ENCODE measurements at regions not wholly inside any gene's neighbourhood (a gene's known extent, or its start where the extent isn't known, plus 50 kb on each side); places are given as distances from the start of the nearest gene placed in this dataset.

DNA sequence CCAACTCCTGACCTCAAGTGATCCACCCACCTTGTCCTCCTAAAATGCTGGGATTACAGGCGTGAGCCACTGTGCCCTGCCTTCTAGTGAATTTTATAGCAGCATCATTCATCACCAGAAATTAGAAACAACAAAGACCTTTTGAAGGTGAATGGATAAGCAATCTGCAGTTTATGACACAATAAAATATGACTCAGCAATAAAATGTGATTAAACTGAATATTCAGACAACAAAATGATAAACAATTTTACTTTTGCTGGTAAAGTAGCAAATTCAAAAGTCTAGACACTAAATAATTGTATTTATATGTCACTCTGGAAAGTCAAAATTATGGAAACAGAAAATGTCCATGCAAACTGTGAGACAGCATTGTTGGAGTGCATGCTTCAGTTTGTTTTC is 656.6 kb downstream of the CBLN2 start:
- no peak overlapping the region for H3K4me3 ChIP-seq (ENCODE audit: low read depth in 1 of 2, low read length in 2 of 2)
- H3K4me1 ChIP-seq (ENCODE audit: control insufficient read depth in 1 of 2, insufficient read depth in 2 of 2, low read length in 2 of 2), result no peaks in the 10 kb centered on the region
- no peaks in the 10 kb centered on the region for H3K27me3 ChIP-seq (ENCODE audit: low read depth, low read length)
- no peaks in the 10 kb centered on the region for H3K9me3 ChIP-seq (ENCODE audit: control insufficient read depth in 1 of 2, low read length in 2 of 2)
- H3K27ac ChIP-seq (ENCODE audit: low read length), result no peak overlapping the region
- H3K36me3 ChIP-seq (ENCODE audit: control insufficient read depth in 1 of 2, insufficient read depth in 2 of 2, low read length in 2 of 2), result no peaks in the 10 kb centered on the region

DNA sequence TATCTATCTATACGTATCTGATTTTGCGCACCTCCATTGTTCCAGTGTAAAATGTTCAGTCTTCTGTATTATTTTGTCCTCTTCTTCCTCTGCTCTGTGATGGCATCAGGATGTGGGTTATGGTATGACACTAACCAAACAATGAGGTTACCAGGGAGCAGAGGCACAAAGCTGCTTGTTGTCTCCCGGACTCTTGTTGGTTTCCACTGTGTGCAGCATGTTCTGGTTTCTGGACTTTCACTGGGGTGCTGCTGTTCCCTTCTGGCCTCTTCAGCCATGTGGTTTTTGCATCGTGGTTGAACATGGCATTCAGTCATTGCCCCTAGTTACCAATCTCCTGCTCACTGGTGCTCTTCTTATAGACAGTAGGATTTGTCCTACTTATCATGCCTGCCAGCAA is 665.9 kb downstream of the CBLN2 start:
- Histone ChIP-seq H3K4me1 (ENCODE audit: control insufficient read depth in 1 of 2, insufficient read depth in 2 of 2, low read length in 2 of 2) (no peaks in the 10 kb centered on the region), H3K4me3 (ENCODE audit: low read depth in 1 of 2, low read length in 2 of 2) (no peak overlapping the region), H3K9me3 (ENCODE audit: control insufficient read depth in 1 of 2, low read length in 2 of 2) (no peaks in the 10 kb centered on the region), H3K27ac (ENCODE audit: low read length) (no peak overlapping the region), H3K36me3 (ENCODE audit: control insufficient read depth in 1 of 2, insufficient read depth in 2 of 2, low read length in 2 of 2) (no peaks in the 10 kb centered on the region), H3K27me3 (ENCODE audit: low read depth, low read length) (no peaks in the 10 kb centered on the region)

DNA sequence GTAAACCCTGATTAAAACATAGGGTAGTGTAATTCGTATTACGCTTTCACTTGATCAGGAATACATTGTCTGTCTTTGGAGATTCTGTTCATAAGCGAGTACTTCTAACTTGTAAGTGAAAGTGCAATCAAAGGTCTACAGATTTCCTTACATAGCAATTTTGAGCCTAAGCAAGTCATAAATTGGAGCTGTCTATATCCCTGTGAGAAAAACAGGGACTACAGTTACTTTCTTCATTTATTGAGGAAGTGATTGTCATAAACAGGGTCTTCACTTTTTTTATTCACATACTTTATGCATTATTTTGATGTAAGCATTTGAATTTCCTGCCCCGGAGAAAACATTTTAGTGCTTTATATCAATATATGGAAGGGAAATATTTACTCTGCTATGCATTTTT is 670.4 kb downstream of the CBLN2 start:
- H3K27ac ChIP-seq (ENCODE audit: low read length), result no peak overlapping the region
- no peaks in the 10 kb centered on the region for H3K36me3 ChIP-seq (ENCODE audit: control insufficient read depth in 1 of 2, insufficient read depth in 2 of 2, low read length in 2 of 2)
- no peaks in the 10 kb centered on the region for H3K4me1 ChIP-seq (ENCODE audit: control insufficient read depth in 1 of 2, insufficient read depth in 2 of 2, low read length in 2 of 2)
- H3K4me3 ChIP-seq (ENCODE audit: low read depth in 1 of 2, low read length in 2 of 2), result no peak overlapping the region
- no peaks in the 10 kb centered on the region for H3K9me3 ChIP-seq (ENCODE audit: control insufficient read depth in 1 of 2, low read length in 2 of 2)
- no peaks in the 10 kb centered on the region for H3K27me3 ChIP-seq (ENCODE audit: low read depth, low read length)

DNA sequence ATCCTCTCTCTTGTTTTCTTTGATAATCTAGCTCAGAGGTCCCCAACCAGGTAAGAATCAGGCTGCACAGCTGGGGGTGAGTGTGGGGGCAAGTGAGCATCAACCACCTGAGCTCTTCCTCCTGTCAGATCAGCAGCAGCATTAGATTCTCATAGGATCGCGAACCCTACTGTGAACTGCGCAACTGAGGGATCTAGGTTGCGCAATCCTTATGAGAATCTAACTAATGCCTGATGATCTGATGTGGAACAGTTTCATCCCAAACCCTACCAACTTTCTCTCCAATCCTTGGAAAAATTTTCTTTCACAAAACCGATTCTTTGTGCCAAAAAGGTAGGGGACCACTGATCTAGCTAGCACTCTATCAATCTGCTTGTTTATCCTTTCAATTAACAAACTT is 678.3 kb downstream of the CBLN2 start:
- no peak overlapping the region for H3K27ac ChIP-seq (ENCODE audit: low read length)
- H3K27me3 ChIP-seq (ENCODE audit: low read depth, low read length), result no peaks in the 10 kb centered on the region
- H3K36me3 ChIP-seq (ENCODE audit: control insufficient read depth in 1 of 2, insufficient read depth in 2 of 2, low read length in 2 of 2), result no peaks in the 10 kb centered on the region
- H3K4me1 ChIP-seq (ENCODE audit: control insufficient read depth in 1 of 2, insufficient read depth in 2 of 2, low read length in 2 of 2), result no peaks in the 10 kb centered on the region
- H3K4me3 ChIP-seq (ENCODE audit: low read depth in 1 of 2, low read length in 2 of 2), result no peak overlapping the region
- no peaks in the 10 kb centered on the region for H3K9me3 ChIP-seq (ENCODE audit: control insufficient read depth in 1 of 2, low read length in 2 of 2)

DNA sequence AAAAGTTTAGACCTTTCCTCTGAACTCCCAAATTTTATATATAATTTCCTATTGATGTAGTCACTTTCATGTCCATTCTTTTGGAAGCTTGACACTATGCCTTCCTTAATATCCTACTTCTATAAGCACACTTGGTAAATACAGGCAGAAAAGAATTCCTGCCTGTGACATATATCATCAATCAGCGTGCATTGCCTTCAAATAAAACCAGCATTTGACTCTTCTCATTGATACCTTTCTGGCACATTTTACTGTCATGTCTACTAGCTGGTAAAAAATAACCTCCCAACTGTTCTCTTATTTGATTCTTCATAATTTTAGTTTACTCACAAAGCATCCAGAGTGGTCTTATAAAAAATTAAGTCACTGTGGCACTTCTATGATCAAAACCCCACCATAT is 693.5 kb downstream of the CBLN2 start:
- Histone ChIP-seq H3K27ac (ENCODE audit: low read length) (no peak overlapping the region), H3K36me3 (ENCODE audit: control insufficient read depth in 1 of 2, insufficient read depth in 2 of 2, low read length in 2 of 2) (no peaks in the 10 kb centered on the region), H3K9me3 (ENCODE audit: control insufficient read depth in 1 of 2, low read length in 2 of 2) (no peaks in the 10 kb centered on the region), H3K4me3 (ENCODE audit: low read depth in 1 of 2, low read length in 2 of 2) (no peak overlapping the region), H3K4me1 (ENCODE audit: control insufficient read depth in 1 of 2, insufficient read depth in 2 of 2, low read length in 2 of 2) (no peaks in the 10 kb centered on the region), H3K27me3 (ENCODE audit: low read depth, low read length) (no peaks in the 10 kb centered on the region)

DNA sequence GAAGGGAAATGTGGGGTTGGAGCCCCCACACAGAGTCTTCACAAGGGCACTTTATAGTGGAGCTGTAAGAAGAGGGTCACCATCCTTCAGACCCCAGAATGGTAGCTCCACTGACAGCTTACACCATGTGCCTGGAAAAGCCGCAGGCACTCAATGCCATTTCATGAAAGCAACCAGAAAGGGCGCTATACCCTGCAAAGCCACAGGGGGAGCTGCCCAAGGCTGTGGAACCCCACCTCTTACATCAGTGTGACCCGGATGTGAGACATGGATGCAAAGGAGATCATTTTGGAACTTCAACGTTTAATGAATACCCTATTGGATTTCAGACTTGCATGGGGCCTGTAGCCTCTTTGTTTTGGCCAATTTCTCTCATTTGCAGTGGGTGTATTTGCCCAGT is 694.7 kb downstream of the CBLN2 start:
- Histone ChIP-seq H3K4me3 (ENCODE audit: low read depth in 1 of 2, low read length in 2 of 2) (no peak overlapping the region), H3K4me1 (ENCODE audit: control insufficient read depth in 1 of 2, insufficient read depth in 2 of 2, low read length in 2 of 2) (no peaks in the 10 kb centered on the region), H3K27me3 (ENCODE audit: low read depth, low read length) (no peaks in the 10 kb centered on the region), H3K27ac (ENCODE audit: low read length) (no peak overlapping the region), H3K36me3 (ENCODE audit: control insufficient read depth in 1 of 2, insufficient read depth in 2 of 2, low read length in 2 of 2) (no peaks in the 10 kb centered on the region), H3K9me3 (ENCODE audit: control insufficient read depth in 1 of 2, low read length in 2 of 2) (no peaks in the 10 kb centered on the region)

DNA sequence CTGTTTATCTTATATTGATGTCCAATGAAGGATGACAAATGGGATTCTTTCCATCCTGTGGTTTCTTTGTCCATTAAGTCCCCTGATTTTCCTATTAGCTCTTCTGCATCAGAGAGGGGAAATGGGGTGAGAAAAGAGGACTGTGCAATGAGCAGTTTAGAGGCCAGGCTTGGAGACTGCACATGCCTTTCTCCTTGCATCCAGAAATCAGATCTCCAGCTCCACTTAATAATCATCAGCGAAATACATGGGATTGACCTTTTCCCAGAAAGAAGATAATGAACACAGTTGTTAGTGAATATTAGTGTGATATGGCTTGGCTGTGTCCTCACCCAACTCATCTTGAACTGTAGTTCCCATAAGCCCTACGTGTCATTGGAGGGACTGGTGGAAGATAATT is 697.4 kb downstream of the CBLN2 start:
- H3K4me3 ChIP-seq (ENCODE audit: low read depth in 1 of 2, low read length in 2 of 2), result no peak overlapping the region
- H3K27ac ChIP-seq (ENCODE audit: low read length), result no peak overlapping the region
- H3K4me1 ChIP-seq (ENCODE audit: control insufficient read depth in 1 of 2, insufficient read depth in 2 of 2, low read length in 2 of 2), result no peaks in the 10 kb centered on the region
- H3K27me3 ChIP-seq (ENCODE audit: low read depth, low read length), result no peaks in the 10 kb centered on the region
- no peaks in the 10 kb centered on the region for H3K9me3 ChIP-seq (ENCODE audit: control insufficient read depth in 1 of 2, low read length in 2 of 2)
- H3K36me3 ChIP-seq (ENCODE audit: control insufficient read depth in 1 of 2, insufficient read depth in 2 of 2, low read length in 2 of 2), result no peaks in the 10 kb centered on the region

DNA sequence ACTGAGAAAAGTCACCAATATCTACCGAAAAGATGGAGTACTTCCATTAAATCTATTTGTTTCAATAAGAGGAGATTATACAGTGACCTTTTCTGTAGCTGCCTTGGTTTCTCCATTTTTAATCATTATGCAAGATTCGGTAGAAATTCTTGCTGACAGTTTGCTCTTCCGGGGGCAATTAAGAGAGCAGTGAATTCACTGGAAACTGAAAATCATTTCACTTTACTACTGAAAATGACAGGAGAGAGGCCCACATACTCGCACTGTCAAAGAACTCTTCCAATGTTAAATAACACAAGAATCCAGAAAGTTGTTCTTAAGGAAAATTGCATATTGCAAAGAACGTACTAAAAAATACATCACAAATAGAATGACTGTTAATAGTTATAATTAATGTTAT is 699.3 kb downstream of the CBLN2 start:
- Histone ChIP-seq H3K4me3 (ENCODE audit: low read depth in 1 of 2, low read length in 2 of 2) (no peak overlapping the region), H3K36me3 (ENCODE audit: control insufficient read depth in 1 of 2, insufficient read depth in 2 of 2, low read length in 2 of 2) (no peaks in the 10 kb centered on the region), H3K4me1 (ENCODE audit: control insufficient read depth in 1 of 2, insufficient read depth in 2 of 2, low read length in 2 of 2) (no peaks in the 10 kb centered on the region), H3K9me3 (ENCODE audit: control insufficient read depth in 1 of 2, low read length in 2 of 2) (no peaks in the 10 kb centered on the region), H3K27ac (ENCODE audit: low read length) (no peak overlapping the region), H3K27me3 (ENCODE audit: low read depth, low read length) (no peaks in the 10 kb centered on the region)

DNA sequence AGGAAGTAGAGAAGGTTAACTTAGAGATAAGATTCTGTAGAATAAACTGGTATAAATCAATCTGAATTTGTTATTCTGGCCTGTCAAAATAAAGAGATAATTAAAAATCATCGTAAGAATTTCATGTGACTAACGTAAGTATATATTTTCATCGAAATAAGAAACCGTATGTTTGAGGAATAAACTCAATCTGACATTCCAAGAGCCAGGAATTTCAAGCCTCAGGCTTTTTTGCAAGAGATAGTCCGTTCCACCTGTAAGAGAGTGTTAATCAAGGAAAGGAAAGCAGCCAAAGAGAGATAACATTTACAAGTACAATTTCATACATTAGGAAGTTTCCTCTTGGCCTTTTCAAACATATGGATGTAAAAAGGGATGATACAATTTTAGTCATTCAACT is 701.5 kb downstream of the CBLN2 start:
- Histone ChIP-seq H3K9me3 (ENCODE audit: control insufficient read depth in 1 of 2, low read length in 2 of 2) (no peaks in the 10 kb centered on the region), H3K36me3 (ENCODE audit: control insufficient read depth in 1 of 2, insufficient read depth in 2 of 2, low read length in 2 of 2) (no peaks in the 10 kb centered on the region), H3K4me3 (ENCODE audit: low read depth in 1 of 2, low read length in 2 of 2) (no peak overlapping the region), H3K27me3 (ENCODE audit: low read depth, low read length) (no peaks in the 10 kb centered on the region), H3K27ac (ENCODE audit: low read length) (no peak overlapping the region), H3K4me1 (ENCODE audit: control insufficient read depth in 1 of 2, insufficient read depth in 2 of 2, low read length in 2 of 2) (no peaks in the 10 kb centered on the region)

DNA sequence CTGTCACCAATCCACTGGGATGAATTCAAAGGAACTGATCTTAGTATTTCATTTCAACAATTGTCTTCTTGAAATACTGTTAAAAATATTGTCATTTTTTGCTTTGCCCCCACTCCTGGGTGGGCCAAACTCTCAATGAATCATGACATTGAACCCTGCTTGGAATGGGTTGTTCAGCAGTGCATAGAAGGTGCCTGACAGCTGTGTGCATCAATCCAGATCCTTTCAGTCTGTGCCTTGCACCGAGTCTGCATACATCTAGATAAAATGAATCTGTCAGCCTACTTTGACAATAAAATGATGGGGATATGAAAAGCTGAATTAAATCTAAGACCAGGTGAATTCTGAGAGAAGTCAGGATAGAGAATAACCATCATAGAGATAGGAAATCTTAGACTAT is 706.6 kb downstream of the CBLN2 start:
- Histone ChIP-seq H3K4me1 (ENCODE audit: control insufficient read depth in 1 of 2, insufficient read depth in 2 of 2, low read length in 2 of 2) (no peaks in the 10 kb centered on the region), H3K36me3 (ENCODE audit: control insufficient read depth in 1 of 2, insufficient read depth in 2 of 2, low read length in 2 of 2) (no peaks in the 10 kb centered on the region)

DNA sequence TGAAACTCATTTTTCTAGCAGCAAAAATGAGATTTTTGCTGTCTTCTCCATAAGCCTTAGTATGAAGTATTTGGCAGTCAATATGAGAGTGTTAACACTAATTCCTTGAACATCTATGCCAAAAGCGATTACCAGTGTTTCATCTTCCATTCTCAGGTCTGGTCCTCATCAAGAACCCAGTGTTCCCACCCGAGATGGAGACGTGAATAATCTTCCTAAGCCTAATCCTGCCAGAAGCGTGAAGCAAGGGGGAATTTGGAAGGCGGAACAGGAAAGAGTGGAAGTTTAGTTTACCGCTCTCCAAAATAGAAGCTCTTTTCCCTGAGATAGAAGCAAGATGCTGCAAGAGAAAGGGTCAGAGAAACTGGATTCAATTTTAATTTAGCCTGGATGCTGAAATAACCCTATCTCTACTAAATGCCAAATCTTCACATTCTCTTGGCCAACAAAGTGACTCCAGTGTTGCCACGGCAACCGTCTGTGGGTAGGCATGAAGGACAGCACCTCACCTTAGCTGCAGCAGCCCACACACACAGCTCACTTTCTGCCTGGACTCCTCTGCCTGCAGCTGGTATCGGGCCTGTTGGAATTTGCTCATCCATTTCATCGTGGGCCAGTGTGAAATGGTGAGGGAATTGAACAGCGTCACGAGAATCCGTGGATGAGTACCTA is 711.1 kb downstream of the CBLN2 start:
- H3K4me1 ChIP-seq (ENCODE audit: control insufficient read depth in 1 of 2, insufficient read depth in 2 of 2, low read length in 2 of 2), result no peaks in the 10 kb centered on the region
- no peaks in the 10 kb centered on the region for H3K27me3 ChIP-seq (ENCODE audit: low read depth, low read length)
- H3K4me3 ChIP-seq (ENCODE audit: low read depth in 1 of 2, low read length in 2 of 2), result no peak overlapping the region
- H3K9me3 ChIP-seq (ENCODE audit: control insufficient read depth in 1 of 2, low read length in 2 of 2), result no peaks in the 10 kb centered on the region
- H3K36me3 ChIP-seq (ENCODE audit: control insufficient read depth in 1 of 2, insufficient read depth in 2 of 2, low read length in 2 of 2), result no peaks in the 10 kb centered on the region
- no peak overlapping the region for H3K27ac ChIP-seq (ENCODE audit: low read length)

More for the DNA sequence above, 706.6 kb downstream of the CBLN2 start:
- H3K9me3 ChIP-seq (ENCODE audit: control insufficient read depth in 1 of 2, low read length in 2 of 2), result no peaks in the 10 kb centered on the region
- no peak overlapping the region for H3K27ac ChIP-seq (ENCODE audit: low read length)
- H3K27me3 ChIP-seq (ENCODE audit: low read depth, low read length), result no peaks in the 10 kb centered on the region
- no peak overlapping the region for H3K4me3 ChIP-seq (ENCODE audit: low read depth in 1 of 2, low read length in 2 of 2)

DNA sequence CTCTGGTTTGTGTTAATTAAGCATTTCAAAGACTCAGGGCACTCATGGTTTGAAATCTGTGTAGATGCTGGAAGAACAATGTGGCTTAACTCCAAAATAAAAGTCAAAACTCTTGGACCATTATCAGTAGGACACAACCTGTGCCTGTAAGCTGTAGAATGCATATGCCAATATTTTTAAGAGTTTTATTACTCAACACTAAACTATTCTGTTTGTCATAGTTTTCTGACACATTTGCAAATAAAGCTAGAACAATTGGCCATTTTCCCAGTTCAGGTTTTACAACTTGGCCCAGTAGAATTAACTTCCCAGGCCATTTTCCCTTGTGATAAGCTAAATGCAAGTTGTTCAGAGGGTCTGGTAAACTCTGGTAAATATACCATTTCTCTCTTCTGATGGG is 713.1 kb downstream of the CBLN2 start:
- no peaks in the 10 kb centered on the region for H3K4me1 ChIP-seq (ENCODE audit: control insufficient read depth in 1 of 2, insufficient read depth in 2 of 2, low read length in 2 of 2)
- H3K27ac ChIP-seq (ENCODE audit: low read length), result no peak overlapping the region
- H3K4me3 ChIP-seq (ENCODE audit: low read depth in 1 of 2, low read length in 2 of 2), result no peak overlapping the region
- H3K9me3 ChIP-seq (ENCODE audit: control insufficient read depth in 1 of 2, low read length in 2 of 2), result no peaks in the 10 kb centered on the region
- H3K27me3 ChIP-seq (ENCODE audit: low read depth, low read length), result no peaks in the 10 kb centered on the region
- no peaks in the 10 kb centered on the region for H3K36me3 ChIP-seq (ENCODE audit: control insufficient read depth in 1 of 2, insufficient read depth in 2 of 2, low read length in 2 of 2)
